GM18870 (cell line): ENCODE measurements at regions not wholly inside any gene's neighbourhood (a gene's known extent, or its start where the extent isn't known, plus 50 kb on each side); places are given as distances from the start of the nearest gene placed in this dataset.
"Not testable (repeated sequence)": the region's sequence is repeated elsewhere in the genome, so short reads cannot be mapped to it uniquely, and the experiment has no call there.

Source experiments
- ATAC-seq: cut with Tn5 transposase; IDR thresholded peaks from one replicate; pipeline ENCODE4 v1.9.1; 2021; ENCODE audit warnings: moderate library complexity; ENCODE audit not compliant: unreplicated experiment

DNA sequence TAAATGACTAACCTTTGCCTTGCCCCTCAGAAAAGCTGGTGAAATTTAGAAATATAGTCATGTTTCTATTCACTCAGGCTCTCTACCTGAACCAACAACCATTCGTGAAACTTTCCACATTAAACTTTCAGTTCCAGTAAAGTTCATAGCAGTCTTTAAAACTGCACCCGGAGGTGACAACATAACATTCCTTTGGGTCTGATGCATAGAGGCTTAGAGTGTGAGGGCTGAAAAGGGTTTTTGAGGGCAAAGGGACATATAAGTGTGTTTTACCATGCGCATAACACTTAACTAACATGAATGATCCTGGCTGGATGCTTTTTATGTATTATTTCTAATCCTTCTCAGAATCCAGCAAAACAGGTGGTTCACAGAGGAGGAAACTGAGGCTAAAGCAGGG lies 471.7 kb upstream of the MCTP2 start:
- no peak for ATAC-seq

DNA sequence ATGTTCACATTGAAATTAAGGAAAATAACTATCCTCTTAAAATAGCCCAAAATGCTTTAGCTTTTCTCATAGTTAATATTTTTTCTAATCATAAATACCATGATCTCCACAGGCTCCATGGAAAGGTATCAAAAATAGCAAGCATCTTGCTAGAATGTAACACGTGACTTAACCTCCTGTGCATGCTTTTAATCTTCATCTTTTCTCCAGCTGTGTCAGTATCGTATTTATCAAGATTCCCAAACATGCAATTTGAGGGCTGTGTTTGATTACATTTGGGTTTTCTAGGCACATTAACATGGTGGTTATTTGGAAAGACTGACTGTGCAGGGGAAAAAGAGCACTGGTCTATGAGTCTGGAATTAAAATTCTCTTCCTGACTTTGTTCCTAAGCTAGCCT lies 472.5 kb upstream of the MCTP2 start:
- no peak for ATAC-seq

DNA sequence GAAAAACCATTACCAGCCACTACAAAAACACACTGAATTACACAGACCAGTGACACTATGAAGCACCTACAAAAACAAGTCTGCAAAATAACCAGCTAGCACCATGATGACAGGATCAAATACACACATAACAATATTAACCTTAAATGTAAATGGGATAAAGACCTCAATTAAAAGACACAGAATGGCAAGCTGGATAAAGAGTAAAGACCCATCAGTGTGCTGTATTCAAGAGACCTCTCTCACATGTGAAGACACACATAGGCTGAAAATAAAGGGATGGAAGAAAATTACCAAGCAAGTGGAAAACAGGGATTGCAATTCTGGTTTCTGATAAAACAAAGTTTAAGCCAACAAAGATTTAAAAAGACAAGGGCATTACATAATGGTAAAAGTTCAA lies 482.7 kb upstream of the MCTP2 start:
- no peak for ATAC-seq

DNA sequence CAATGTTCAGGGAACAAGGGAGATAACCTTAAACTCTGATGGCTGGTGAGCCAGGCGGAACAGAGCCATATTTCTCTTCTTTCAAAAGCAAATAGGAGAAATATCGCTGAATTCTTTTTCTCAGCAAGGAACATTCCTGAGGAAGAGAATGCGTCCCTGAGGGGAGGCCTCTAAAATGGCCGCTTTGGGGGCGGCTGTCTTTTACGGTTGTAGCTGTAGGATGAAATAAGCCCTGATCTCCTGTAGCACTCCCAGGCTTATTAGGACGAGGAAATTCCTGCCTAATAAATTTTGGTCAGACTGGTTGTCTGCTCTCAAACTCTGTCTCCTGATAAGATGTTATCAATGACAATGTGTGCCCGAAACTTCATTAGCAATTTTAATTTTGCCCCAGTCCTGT lies 496.4 kb upstream of the MCTP2 start:
- ATAC-seq = not testable (repeated sequence)

DNA sequence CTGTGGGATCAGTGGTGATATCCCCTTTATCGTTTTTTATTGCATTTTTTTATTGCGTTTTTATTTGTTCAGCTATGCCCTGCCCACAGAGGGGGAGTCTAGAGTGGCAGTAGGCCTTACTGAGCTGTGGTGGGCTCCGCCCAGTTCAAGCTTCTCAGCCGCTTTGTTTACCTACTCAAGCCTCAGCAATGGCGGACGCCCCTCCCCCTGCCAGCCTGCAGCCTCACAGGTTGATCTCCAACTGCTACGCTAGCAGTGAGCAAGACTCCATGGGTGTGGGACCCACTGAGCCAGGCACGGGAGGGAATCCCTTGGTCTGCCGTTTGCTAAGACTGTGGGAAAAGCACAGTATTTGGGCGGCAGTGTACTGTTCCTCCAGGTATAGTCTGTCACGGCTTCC lies 500.6 kb upstream of the MCTP2 start:
- no peak for ATAC-seq

DNA sequence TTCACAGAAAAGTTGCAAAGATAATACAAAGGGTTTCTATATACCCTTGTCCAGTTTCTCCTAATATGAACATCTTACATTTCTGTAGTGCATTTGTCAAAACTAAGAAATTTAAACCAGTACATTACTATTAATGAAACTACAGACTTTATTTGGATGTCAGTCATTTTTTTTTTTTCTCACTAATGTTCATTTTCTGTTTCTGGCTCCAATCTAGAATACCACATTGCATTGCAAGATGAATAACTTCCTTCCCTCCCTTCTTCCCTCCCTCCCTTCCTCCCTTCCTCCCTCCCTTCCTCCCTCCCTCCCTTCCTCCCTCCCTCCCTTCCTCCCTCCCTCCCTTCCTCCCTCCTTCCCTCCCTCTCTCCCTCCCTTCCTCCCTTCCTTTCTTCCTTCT lies 509.2 kb upstream of the MCTP2 start:
- ATAC-seq = no peak

DNA sequence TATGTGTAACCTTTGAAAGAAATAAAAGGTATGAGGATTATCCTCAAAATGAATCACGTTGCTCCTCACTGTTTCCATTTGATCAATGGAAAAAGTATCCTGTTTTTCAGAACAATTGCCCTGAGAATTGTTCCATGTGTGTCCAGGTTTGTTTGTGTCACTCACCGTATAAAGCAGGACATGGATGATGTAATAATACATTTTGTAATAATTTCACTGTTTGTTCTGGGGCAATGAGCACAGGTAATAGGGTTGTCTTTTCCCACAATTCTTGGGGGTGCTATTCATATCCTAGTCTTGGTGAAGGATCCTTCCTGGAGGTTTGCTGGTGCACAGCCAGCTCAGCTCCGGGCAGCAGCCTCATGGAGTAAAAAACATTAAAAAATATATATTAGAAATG lies 510.8 kb upstream of the MCTP2 start:
- no peak for ATAC-seq

DNA sequence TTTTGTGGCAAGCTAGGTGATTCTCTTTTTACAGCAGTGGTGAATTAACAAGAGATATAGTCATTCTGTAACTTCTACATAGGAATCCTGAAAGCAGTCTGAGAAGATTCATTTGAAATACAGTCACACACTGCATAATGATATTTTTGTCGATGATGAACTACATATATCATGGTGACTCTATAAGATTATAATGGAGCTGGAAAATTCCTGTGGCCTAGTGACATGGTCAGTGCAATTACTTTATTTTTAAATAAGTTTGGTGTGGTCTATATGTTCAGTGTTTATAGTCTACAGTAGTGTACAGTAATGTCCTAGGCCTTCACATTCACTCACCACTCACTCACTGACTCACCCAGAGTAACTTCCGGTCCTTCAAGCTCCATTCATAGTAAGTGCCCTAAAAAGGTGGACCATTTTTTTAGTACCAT lies 511.4 kb upstream of the MCTP2 start:
- ATAC-seq = no peak

DNA sequence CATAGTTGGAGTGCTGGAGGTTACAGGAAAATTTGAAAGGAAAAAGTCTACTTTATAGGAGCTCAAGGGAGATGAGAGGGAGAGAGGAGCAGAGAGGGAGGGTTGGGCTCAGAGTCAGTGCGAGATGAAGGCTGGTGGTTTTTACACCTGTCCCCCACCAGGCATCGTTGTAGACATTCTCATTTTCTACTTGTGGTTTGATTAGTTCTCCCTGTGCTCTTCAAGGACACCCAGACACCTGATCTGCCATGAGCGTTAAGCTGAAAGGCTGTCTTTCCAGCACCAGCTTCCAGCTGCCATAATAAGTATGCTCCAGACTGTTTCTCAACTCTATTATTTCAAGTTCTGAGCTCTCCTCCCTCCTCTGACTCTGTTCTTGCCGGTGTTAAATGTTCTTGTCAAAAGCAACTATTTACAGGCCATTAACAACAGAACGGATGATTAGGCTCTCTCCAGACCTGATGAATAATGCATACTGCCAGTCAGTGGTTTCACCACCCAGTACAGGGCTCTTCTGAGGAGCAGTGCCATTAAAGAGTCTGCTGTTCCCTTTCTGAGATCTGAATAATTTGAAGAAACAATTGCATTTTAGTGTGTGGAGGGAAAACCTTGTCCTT lies 514.6 kb upstream of the MCTP2 start:
- ATAC-seq = no peak

DNA sequence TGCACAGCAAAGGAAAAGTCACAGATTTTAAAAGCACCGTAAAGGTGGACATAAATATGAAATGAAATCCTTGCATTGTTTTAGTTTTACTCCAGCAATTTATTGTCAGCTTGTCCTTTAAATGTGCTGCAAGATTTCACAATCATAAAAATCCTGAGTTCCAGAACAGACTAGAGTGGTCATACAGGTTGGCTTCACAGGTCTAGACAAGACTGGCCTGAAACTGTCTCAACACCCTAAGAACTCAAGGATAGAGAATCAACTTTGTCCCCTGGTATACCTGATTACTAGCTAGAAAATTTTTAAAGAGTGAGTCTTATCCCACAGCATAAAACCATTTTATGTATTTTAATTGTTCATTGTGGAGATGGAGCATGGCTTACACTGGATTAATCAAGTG lies 521.7 kb upstream of the MCTP2 start:
- no peak for ATAC-seq

DNA sequence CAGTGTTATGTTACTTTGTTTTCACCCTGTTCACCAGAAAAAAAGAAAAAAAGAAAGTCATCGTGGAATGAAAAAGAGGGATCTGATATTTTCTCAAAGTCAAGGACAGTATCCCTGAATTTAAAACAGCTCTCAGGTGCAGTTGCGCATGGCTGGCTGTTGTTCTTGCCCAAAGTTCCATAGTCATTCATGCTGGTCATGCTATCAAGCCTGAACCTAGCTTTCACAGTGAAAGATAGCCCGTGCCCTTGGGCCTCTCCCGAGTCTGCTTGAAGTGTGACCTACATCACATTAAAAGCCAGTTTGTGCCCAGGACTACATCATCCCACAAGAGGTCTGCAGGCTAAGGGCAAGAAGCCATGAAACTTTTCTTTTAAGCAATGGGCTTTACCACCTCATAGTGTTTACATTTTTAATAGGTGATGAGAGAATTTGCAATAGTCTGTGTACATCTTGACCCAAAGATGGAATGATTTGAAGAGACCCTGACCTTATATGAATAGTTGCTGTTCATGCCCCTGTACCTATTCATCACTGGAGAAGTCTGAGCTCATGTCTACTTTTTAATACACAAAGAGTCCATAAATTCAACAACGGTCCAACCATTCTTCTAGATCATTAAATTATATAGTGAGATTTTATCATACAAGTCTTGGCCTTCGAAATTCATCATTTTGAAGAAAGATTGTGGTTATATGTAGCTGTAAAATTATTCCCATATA lies 522.5 kb upstream of the MCTP2 start:
- ATAC-seq = no peak

DNA sequence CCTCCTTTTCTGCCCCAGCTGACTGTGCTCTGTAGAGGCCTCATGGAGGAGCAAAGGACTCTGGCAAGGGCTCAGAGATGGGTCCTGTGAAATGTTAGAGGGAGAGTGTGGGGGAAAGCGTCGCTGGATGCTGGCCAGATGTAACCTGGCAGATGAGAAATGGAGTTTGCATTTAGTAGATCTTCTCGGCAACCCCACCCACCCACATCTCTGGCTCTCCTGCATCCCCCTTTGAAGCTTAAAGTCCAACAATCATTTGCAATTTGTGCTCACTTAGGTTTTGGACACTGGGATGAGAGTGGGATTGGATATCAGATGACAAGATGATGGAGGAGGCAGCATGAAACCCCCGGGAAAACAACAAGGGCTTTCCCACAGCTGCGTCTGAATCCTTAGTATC lies 523.6 kb upstream of the MCTP2 start:
- ATAC-seq = no peak

DNA sequence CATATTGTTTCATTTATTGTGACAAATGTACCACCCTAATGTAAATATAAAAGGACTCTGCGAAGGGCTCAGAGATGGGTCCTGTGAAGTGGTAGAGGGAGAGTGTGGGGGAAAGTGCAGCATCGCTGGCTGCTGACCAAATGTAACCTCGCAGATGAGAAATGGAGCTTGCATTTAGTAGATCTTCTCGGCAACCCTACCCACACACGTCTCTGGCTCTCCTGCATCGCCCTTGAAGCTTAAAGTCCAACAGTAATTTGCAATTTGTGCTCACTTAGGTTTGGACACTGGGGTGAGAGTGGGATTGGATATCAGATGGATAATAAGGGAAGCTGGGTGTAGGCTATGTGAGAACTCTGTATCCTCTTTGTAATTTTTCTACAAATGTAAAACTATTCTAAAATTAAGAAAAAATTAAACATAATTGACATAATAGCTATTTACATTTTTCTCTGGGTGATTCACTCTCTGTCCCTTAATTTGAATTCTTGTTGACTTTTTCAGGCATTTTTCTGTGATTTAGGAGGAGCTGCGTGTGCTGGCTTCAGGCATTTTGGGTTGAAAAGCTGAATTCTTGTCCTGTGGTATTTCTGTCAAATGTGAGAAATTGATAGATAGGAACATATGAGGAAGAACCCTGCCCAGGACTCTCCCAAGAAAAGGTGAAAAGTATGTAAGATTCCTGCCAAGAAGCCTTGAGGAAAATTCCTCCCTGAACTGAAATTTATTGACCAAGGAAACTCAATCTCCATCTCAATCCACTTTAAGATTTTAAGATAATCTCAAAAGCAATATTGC lies 524.7 kb upstream of the MCTP2 start:
- ATAC-seq = no peak

DNA sequence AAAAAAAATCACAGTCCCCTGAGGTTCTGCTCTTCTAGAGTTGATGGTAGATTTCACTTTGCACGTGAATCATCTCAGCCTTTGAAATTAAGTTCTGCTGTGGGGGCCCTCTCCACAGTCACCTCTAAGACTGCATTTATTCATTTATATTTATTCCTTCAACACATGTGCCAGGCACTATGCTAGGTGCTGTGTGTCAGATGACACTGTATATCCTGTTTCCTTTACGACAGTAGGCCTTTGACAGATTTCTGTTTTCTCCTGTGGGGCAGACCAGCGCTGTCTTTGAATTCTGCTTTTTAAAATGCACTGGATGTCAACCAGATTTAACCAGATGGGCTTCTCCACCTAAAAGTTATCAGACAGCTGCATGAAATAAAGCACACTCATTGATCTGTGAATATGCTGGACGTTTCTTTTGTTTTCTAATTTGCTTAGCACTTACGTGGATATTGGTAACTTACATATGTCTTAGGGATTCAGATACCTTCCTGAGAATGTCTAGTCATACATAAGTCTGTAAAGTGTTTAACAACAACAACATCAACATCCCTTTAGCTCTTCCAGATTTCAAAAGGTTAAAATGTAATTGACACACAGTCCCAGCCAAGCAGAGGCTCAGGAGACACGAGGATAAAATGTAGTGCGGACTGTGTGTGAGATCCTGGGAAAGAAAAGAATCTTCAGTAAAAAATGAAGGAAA lies 525.5 kb upstream of the MCTP2 start:
- ATAC-seq = no peak

DNA sequence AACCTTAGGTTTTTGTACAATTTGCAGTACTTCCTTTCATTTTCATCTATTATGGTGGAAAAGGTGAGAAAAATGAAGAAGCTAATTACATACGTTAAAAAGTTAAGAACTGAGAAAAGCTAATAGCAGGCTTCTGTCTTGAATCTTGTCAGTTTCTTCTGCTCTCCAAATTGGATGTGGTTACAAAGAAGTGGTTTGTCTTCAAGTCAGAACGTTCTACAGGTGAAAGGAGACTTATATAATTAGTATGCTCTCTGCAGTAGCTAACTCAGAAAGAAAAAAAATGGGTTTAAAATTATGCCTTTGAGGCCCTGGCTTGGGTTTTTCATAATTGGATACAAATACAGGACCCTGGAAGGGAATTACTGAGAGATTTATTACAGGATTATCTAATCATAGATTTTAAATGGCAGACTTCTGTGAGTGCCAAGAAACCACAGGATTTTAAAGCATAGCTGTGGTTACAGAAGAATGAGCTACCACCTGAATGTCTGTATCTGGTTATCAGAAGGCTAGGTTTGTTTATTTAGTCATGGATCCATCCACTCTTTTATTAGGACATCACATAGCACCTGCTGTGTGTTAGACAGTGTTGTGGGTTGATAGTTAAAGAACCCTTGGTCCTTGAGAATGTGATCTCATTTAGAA lies 528.1 kb upstream of the MCTP2 start:
- ATAC-seq = no peak

DNA sequence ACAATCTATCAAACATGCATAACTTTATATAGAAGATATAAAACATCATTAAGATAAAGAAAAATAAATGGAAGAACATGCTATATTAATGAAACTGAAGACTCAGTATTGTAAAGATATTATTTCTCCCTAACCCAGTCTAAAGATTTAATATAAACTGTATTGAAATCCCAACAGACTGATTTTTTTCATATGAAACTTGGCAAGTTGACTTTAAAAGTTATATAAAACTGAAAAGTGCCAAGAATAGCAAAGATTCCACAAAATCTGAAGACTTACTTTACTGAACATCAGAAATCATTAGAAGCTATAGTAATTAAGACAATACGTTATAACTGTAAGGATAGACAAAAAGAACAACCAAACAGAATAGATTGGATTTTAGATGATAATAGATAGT lies 531.3 kb upstream of the MCTP2 start:
- ATAC-seq = no peak

DNA sequence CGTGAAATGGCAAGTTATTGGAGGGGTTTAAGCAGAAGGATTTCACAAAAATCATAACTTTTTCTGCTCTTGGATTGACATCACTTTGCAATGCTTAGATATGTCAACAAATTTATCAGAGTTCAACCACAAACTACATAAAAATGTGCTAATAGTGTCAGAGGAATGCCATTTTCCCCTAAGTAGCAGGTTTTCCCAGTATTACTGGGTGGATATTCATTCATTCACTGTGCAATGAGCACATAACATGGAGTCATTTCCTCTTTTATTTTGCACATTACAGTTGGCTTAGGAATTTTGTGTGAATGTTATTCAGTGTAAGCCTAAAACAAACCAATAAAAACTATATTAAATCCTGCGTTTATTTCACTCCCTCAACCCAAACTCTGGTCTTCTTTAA lies 537.3 kb upstream of the MCTP2 start:
- ATAC-seq = no peak

DNA sequence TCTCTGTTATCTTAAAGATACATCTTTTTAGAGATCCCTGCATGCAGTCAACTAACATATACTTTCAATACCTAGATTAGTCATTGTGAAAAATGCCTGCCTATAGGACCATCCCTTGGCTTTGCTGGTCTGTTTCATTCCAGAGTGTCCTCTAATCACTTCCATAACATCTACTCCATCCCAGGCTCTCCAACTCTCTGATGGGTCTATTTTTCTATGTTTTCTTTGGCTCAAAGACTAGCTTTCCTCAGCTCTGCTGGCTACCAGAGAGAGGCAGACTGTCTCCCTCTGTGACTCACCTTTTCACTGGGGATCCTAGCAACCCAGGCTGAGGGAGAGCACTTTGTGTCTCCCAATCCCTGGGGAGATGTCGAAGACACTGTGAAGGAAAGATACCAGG lies 547.7 kb upstream of the MCTP2 start:
- no peak for ATAC-seq

DNA sequence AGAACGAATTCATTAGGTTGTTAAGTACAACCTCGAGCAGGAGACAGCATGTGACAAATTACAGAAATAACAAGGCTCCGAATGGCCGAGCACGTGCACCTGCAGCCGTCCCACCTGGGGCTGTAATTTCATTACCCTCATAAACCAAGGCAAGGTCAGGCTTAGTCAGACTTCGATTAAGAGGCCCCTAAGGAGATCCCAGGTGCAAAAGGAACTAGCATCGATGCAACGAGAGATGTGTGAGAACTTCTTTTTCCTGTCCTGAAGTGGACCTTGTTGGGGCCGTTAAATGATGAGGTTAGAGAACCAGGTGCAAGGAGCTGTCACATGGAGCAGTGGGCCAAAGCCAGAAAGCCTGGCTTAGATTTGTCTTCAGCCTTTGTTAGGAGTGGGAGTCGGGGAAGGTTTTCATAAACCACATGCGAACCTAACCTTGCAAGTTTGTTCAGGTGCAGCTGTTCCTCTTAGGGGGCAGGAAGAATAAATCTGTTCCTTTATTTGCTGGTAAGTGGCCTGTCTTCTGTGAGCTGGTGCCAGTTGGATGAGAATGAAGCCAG lies 559.9 kb upstream of the MCTP2 start:
- ATAC-seq = no peak

DNA sequence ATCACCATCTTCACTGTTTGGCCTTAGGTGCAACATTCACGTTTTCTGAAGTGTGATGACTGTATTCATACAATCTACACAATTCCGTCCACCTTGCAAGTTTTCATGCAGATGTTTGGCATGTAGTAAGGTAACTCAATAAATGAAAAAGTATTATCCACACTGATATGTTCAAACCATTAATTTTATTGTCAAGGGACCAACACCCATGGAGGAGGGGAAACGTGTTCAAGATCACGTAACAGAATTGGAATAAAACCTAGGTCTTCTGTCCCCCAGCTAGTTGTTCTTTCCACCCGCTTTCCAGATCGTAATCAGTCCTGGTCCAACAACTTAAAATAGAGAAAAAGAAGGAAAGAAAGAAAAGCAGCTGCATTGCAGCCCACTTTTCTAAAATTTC lies 560.4 kb upstream of the MCTP2 start:
- no peak for ATAC-seq
